Stimulated activated CD8-positive, alpha-beta memory T cell treated with anti-CD3 and anti-CD28 coated beads, Interleukin-4, amount 100 ng/mL, for 4 hours (primary cell): ENCODE measurements at regions not wholly inside any gene's neighbourhood (a gene's known extent, or its start where the extent isn't known, plus 50 kb on each side); places are given as distances from the start of the nearest gene placed in this dataset.

Experiments
- DNase-seq, 2 donors: peaks; one replicate each; pipeline ENCODE4 v3.0.0-alpha.2; 2020; ENCODE audit warnings: low read depth in 2 of 2, low spot score in 1 of 2

- no peak for DNase-seq
Observed at GRCh38 chr11:45446998-45447397, 160.9 kb upstream of the SYT13 start.

- DNase-seq: no peak
Observed at GRCh38 chr11:45446434-45446833, 160.3 kb upstream of the SYT13 start.

GRCh38 chr11:45444796-45445195, 158.7 kb upstream of the SYT13 start:
- DNase-seq: no peak

GRCh38 chr11:45440111-45440510, 154.0 kb upstream of the SYT13 start:
- DNase-seq: no peak

- no peak for DNase-seq
Observed at GRCh38 chr11:45436966-45437365, 150.8 kb upstream of the SYT13 start.

GRCh38 chr11:45436118-45436517, 150.0 kb upstream of the SYT13 start:
- no peak for DNase-seq

- no peak for DNase-seq
Observed at GRCh38 chr11:45435706-45436105, 149.6 kb upstream of the SYT13 start.

GRCh38 chr11:45432910-45433309, 146.8 kb upstream of the SYT13 start:
- no peak for DNase-seq

GRCh38 chr11:45432100-45432499, 146.0 kb upstream of the SYT13 start:
- DNase-seq: no peak

GRCh38 chr11:45431046-45432018, 145.2 kb upstream of the SYT13 start:
- DNase-seq: no peak

GRCh38 chr11:45430361-45430760, 144.2 kb upstream of the SYT13 start:
- no peak for DNase-seq

- DNase-seq: no peak
Observed at GRCh38 chr11:45429719-45430118, 143.6 kb upstream of the SYT13 start.

GRCh38 chr11:45428541-45429230, 142.5 kb upstream of the SYT13 start:
- no peak for DNase-seq

- no peak for DNase-seq
Observed at GRCh38 chr11:45428116-45428515, 142.0 kb upstream of the SYT13 start.

- DNase-seq: no peak
Observed at GRCh38 chr11:45424411-45425180, 138.5 kb upstream of the SYT13 start.

- no peak for DNase-seq
Observed at GRCh38 chr11:45423475-45424120, 137.5 kb upstream of the SYT13 start.

- no peak for DNase-seq
Observed at GRCh38 chr11:45423036-45423435, 136.9 kb upstream of the SYT13 start.

GRCh38 chr11:45414088-45414487, 127.9 kb upstream of the SYT13 start:
- no peak for DNase-seq

- no peak for DNase-seq
Observed at GRCh38 chr11:45413156-45413858, 127.2 kb upstream of the SYT13 start.

GRCh38 chr11:45412521-45412920, 126.4 kb upstream of the SYT13 start:
- no peak for DNase-seq
